K562 (cell line): ENCODE measurements at regions not wholly inside any gene's neighbourhood (a gene's known extent, or its start where the extent isn't known, plus 50 kb on each side); places are given as distances from the start of the nearest gene placed in this dataset.

Experiments
- DPF2 ChIP-seq: fragments of 450-650 bp; IDR thresholded peaks from 2 replicates; pipeline ENCODE4 v1.6.1; 2016
- ELF2 ChIP-seq: fragments of 250-450 bp; sonication (Bioruptor Pico); IDR thresholded peaks from 2 replicates; pipeline ENCODE4 v1.5.0; 2021; ENCODE audit warnings: mild to moderate bottlenecking
- ILF3 ChIP-seq: fragments of 450-650 bp; IDR thresholded peaks from 2 replicates; pipeline ENCODE4 v1.6.1; 2018; ENCODE audit warnings: antibody characterized with exemption, mild to moderate bottlenecking, moderate library complexity, borderline replicate concordance
- IRF2 ChIP-seq: sonication (generic); formaldehyde crosslinking; IDR thresholded peaks from 2 replicates; pipeline ENCODE4 v1.8.1; 2022; ENCODE audit warnings: mild to moderate bottlenecking, missing genetic modification reagents
- PBX2 ChIP-seq, 2 experiments: IDR thresholded peaks in 1 of 2; conservative IDR thresholded peaks in 1 of 2; 2 replicates each; pipeline ENCODE4 v1.6.1; 2016; ENCODE audit warnings: low read depth in 2 of 2, mild to moderate bottlenecking in 1 of 2, missing compliant biosample characterization in 1 of 2, missing genetic modification characterization in 1 of 2, moderate library complexity in 1 of 2
- POLR3A ChIP-seq: IDR thresholded peaks from 2 replicates; pipeline ENCODE4 v1.6.1; 2011; ENCODE audit warnings: borderline replicate concordance, mild to moderate bottlenecking, moderate library complexity; ENCODE audit not compliant: insufficient read length, insufficient read depth; ENCODE audit errors: extremely low read depth
- RBM14 ChIP-seq: fragments of 200-400 bp; formaldehyde crosslinking; IDR thresholded peaks from 2 replicates; pipeline ENCODE4 v1.6.1; 2018; ENCODE audit warnings: low read depth, mild to moderate bottlenecking, low read length, moderate library complexity, borderline replicate concordance; ENCODE audit not compliant: insufficient read depth
- THAP12 ChIP-seq: fragments of 250-450 bp; sonication (Bioruptor Pico); IDR thresholded peaks from 2 replicates; pipeline ENCODE4 v1.9.0; 2021; ENCODE audit warnings: mild to moderate bottlenecking, inconsistent platforms
- ZNF41 ChIP-seq: fragments of 250-450 bp; sonication (Bioruptor Pico); conservative IDR thresholded peaks from 2 replicates; pipeline ENCODE4 v1.4.0; 2020; ENCODE audit warnings: mild to moderate bottlenecking

DNA sequence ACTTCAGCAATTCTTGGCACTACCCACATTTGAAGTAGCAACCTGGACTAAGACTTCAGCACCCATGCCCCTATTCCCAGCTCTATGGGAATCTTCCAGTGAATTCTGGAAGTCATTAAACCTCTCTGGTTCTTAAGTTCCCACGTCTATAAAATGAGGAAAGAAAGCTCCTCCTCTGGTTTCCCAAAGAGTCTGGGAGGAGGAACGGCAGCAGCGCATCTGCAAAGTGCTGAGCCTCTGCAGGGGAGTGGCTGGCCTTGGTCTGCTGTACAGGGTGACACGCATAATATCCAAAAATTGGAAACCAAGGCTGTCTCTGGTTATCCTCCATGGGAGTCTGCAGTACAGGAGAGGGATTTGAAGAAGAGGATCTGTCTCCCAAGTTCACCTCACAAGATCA, 73.6 kb upstream of the TP53I11 start (continued):
- no peak for TF ChIP-seq PBX2 (CRISPR knock-in tag; IDR thresholded peaks at IDR 0.05; ENCODE audit: low read depth)
- no peak for TF ChIP-seq PBX2 (tag; conservative IDR thresholded peaks at IDR 0.05; ENCODE audit: low read depth)
- no peak for TF ChIP-seq THAP12
- TF ChIP-seq DPF2, result no peak
- no peak for TF ChIP-seq IRF2
- no peak for TF ChIP-seq ZNF41 (CRISPR knock-in tag)
- no peak for TF ChIP-seq POLR3A
- no peak for TF ChIP-seq ILF3
- TF ChIP-seq RBM14, result no peak
- TF ChIP-seq ELF2 (CRISPR knock-in tag), result no peak
